Testis (tissue), 2 donors: ENCODE measurements at regions not wholly inside any gene's neighbourhood (a gene's known extent, or its start where the extent isn't known, plus 50 kb on each side); places are given as distances from the start of the nearest gene placed in this dataset.

Experiments used
- DNase-seq: peaks from one replicate; pipeline ENCODE4 v3.0.0-alpha.2; 2019
- H3K27ac ChIP-seq, 2 donors: fragments of 200-600 bp; sonication (generic); one replicate each; pipeline ENCODE4 v1.5.1; 2019
- H3K27me3 ChIP-seq: fragments of 200-600 bp; sonication (generic); one replicate; pipeline ENCODE4 v1.5.1; 2019
- H3K36me3 ChIP-seq: fragments of 200-600 bp; sonication (generic); one replicate; pipeline ENCODE4 v1.5.1; 2017; ENCODE audit warnings: low read depth; ENCODE audit errors: missing control alignments
- H3K4me1 ChIP-seq: fragments of 200-600 bp; sonication (generic); one replicate; pipeline ENCODE4 v1.5.1; 2019
- H3K4me3 ChIP-seq, 2 donors: fragments of 200-600 bp; sonication (generic); one replicate each; pipeline ENCODE4 v1.5.1; 2017 to 2019
- H3K9me3 ChIP-seq: fragments of 200-600 bp; sonication (generic); one replicate; pipeline ENCODE4 v1.5.1; 2017
- POLR2A ChIP-seq: fragments of 450-650 bp; IDR thresholded peaks from one replicate; pipeline ENCODE4 v1.6.1; 2017; ENCODE audit warnings: antibody characterized with exemption, mild to moderate bottlenecking, moderate library complexity
- WGBS, 2 donors: methylation state at CpG; one replicate each; pipeline ENCODE4 v1.1.5; 2018; 5-methylcytosine and 5-hydroxymethylcytosine counted together
- intact Hi-C: fragments of 100-400 bp; cut with DNase I; formaldehyde crosslinking; loops from one replicate; pipeline ENCODE4 v1.15.1; 2023; ENCODE audit warnings: low total_unique reads
- TF ChIP-seq, protein P1 (sequence below), 3 experiments: fragments of 450-650 bp in 2 of 3; fragments of 200-600 bp in 1 of 3; sonication (generic) in 1 of 3; IDR thresholded peaks; one replicate each; pipeline ENCODE4 v1.5.1; 2016 to 2019; ENCODE audit warnings: antibody characterized with exemption in 3 of 3, mild to moderate bottlenecking in 2 of 3, moderate library complexity in 1 of 3

- Histone ChIP-seq H3K27me3 (no peaks in the 10 kb centered on the region), H3K4me3 (no peak overlapping the region), H3K9me3 (no peaks in the 10 kb centered on the region), H3K4me1 (peaks cover 4% of the 10 kb centered on the region), H3K36me3 (no peaks in the 10 kb centered on the region), H3K27ac (no peak overlapping the region)
- intact Hi-C loops: no loop called here
- WGBS, 2 donors: 67 to 78% methylated on average over 3 of the region's 3 CpGs
- TF ChIP-seq POLR2A: no peak
- TF ChIP-seq, protein P1, sequence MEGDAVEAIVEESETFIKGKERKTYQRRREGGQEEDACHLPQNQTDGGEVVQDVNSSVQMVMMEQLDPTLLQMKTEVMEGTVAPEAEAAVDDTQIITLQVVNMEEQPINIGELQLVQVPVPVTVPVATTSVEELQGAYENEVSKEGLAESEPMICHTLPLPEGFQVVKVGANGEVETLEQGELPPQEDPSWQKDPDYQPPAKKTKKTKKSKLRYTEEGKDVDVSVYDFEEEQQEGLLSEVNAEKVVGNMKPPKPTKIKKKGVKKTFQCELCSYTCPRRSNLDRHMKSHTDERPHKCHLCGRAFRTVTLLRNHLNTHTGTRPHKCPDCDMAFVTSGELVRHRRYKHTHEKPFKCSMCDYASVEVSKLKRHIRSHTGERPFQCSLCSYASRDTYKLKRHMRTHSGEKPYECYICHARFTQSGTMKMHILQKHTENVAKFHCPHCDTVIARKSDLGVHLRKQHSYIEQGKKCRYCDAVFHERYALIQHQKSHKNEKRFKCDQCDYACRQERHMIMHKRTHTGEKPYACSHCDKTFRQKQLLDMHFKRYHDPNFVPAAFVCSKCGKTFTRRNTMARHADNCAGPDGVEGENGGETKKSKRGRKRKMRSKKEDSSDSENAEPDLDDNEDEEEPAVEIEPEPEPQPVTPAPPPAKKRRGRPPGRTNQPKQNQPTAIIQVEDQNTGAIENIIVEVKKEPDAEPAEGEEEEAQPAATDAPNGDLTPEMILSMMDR (IDR thresholded peaks at IDR 0.05): no peak
- DNase-seq: no peak
Measured at GRCh38 chr12:42810006-42810405, 220.5 kb upstream of the PRICKLE1 start.

GRCh38 chr12:42809226-42809625 is 219.7 kb upstream of the PRICKLE1 start:
- intact Hi-C loops: no loop called here
- Histone ChIP-seq H3K27ac (no peak overlapping the region), H3K9me3 (no peaks in the 10 kb centered on the region), H3K4me1 (no peaks in the 10 kb centered on the region), H3K4me3 (no peak overlapping the region), H3K36me3 (no peaks in the 10 kb centered on the region), H3K27me3 (no peaks in the 10 kb centered on the region)
- 67 to 80% methylated on average over 2 of the region's 2 CpGs for WGBS, 2 donors
- no peak for DNase-seq
- no peak for TF ChIP-seq POLR2A
- TF ChIP-seq, protein P1 (IDR thresholded peaks at IDR 0.05): no peak

DNA sequence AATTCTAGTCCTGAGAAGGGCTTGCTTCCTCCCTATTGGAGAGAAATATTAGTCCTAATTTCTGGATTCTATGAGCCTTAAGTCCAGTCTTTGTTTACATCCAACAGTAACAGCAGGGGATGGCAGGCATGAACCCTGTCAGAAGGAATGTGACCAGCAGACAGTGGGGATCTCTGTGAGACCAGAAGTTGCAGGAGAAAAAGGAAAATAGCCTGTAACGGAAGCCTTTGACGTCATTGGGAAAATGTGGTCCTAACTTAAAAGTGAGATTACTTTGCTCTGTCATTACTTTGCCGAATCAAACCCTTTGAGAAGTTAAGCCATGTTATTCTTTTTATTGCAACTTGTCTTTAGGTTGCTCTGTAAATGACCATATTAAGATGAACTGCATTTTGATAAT is 218.2 kb upstream of the PRICKLE1 start:
- no peaks in the 10 kb centered on the region for H3K36me3 ChIP-seq
- H3K4me3 ChIP-seq: no peak overlapping the region
- no peak for DNase-seq
- no peaks in the 10 kb centered on the region for H3K4me1 ChIP-seq
- WGBS, 2 donors: 90 to 94% methylated on average over 3 of the region's 3 CpGs
- no peak overlapping the region for H3K27ac ChIP-seq
- intact Hi-C loops: no loop called here
- H3K27me3 ChIP-seq: no peaks in the 10 kb centered on the region
- H3K9me3 ChIP-seq: no peaks in the 10 kb centered on the region
- TF ChIP-seq, protein P1 (IDR thresholded peaks at IDR 0.05): no peak
- TF ChIP-seq POLR2A: no peak

- Histone ChIP-seq H3K4me1 (no peaks in the 10 kb centered on the region), H3K4me3 (no peak overlapping the region), H3K27ac (no peak overlapping the region), H3K9me3 (no peaks in the 10 kb centered on the region), H3K27me3 (no peaks in the 10 kb centered on the region), H3K36me3 (no peaks in the 10 kb centered on the region)
- WGBS, 2 donors: 87 to 90% methylated on average over 2 of the region's 2 CpGs
- TF ChIP-seq POLR2A: no peak
- TF ChIP-seq, protein P1 (IDR thresholded peaks at IDR 0.05): no peak
- intact Hi-C loops: no loop called here
- no peak for DNase-seq
Measured at GRCh38 chr12:42807251-42807650, 217.7 kb upstream of the PRICKLE1 start.

DNA sequence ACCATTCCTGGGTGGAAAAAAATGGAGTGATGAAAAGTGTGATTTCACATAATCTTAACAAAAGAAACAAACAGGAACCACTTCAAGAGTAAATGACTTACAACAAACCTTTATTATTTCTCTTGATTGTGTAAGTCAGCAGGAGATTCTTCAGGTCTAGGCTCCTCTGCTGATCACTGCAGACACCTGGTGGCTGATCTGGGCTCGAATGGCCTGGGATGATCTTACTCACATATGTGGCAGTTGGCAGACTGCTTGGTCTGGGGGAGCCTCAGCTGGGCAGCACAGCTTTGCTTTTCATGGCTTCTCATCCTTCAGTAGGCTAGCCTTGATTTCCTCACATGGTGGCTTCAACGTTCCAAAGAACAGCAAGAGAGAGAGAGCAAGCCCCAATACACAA is 215.4 kb upstream of the PRICKLE1 start:
- no peaks in the 10 kb centered on the region for H3K4me1 ChIP-seq
- H3K27me3 ChIP-seq: no peaks in the 10 kb centered on the region
- no peaks in the 10 kb centered on the region for H3K36me3 ChIP-seq
- no peak for DNase-seq
- intact Hi-C loops: no loop called here
- H3K9me3 ChIP-seq: no peaks in the 10 kb centered on the region
- H3K4me3 ChIP-seq: no peak overlapping the region
- TF ChIP-seq, protein P1 (IDR thresholded peaks at IDR 0.05): no peak
- TF ChIP-seq POLR2A: no peak
- WGBS, 2 donors: 74 to 82% methylated on average over 2 of the region's 2 CpGs
- no peak overlapping the region for H3K27ac ChIP-seq
